ENCODE measurements at regions not wholly inside any gene's neighbourhood (a gene's known extent, or its start where the extent isn't known, plus 50 kb on each side); places are given as distances from the start of the nearest gene placed in this dataset.

GRCh38 chr2:236638707-236639106 lies 69.1 kb downstream of the ACKR3 start:
- DNase-seq (ENCODE audit: low read depth): no peak
- H3K4me3 ChIP-seq (ENCODE audit: low read depth, low read length): no peak overlapping the region
- TF ChIP-seq CTCF (IDR thresholded peaks at IDR 0.05; ENCODE audit: low read depth, low read length, missing control alignments): no peak

GRCh38 chr2:236639461-236640235 lies 70.0 kb downstream of the ACKR3 start:
- no peak overlapping the region for H3K4me3 ChIP-seq (ENCODE audit: low read depth, low read length)
- DNase-seq (ENCODE audit: low read depth): no peak
- TF ChIP-seq CTCF (IDR thresholded peaks at IDR 0.05; ENCODE audit: low read depth, low read length, missing control alignments): no peak

- no peak for TF ChIP-seq CTCF (IDR thresholded peaks at IDR 0.05; ENCODE audit: low read depth, low read length, missing control alignments)
- H3K4me3 ChIP-seq (ENCODE audit: low read depth, low read length): no peak overlapping the region
- DNase-seq (ENCODE audit: low read depth): no peak
Observed at GRCh38 chr2:236641051-236641726, 71.6 kb downstream of the ACKR3 start.

GRCh38 chr2:236642125-236642524 lies 72.5 kb downstream of the ACKR3 start:
- TF ChIP-seq CTCF (IDR thresholded peaks at IDR 0.05; ENCODE audit: low read depth, low read length, missing control alignments): no peak
- no peak overlapping the region for H3K4me3 ChIP-seq (ENCODE audit: low read depth, low read length)
- no peak for DNase-seq (ENCODE audit: low read depth)

GRCh38 chr2:236642584-236643291 lies 73.1 kb downstream of the ACKR3 start:
- TF ChIP-seq CTCF (IDR thresholded peaks at IDR 0.05; ENCODE audit: low read depth, low read length, missing control alignments): no peak
- no peak for DNase-seq (ENCODE audit: low read depth)
- no peak overlapping the region for H3K4me3 ChIP-seq (ENCODE audit: low read depth, low read length)

GRCh38 chr2:236643480-236643879 lies 73.9 kb downstream of the ACKR3 start:
- no peak for DNase-seq (ENCODE audit: low read depth)
- H3K4me3 ChIP-seq (ENCODE audit: low read depth, low read length): no peak overlapping the region
- no peak for TF ChIP-seq CTCF (IDR thresholded peaks at IDR 0.05; ENCODE audit: low read depth, low read length, missing control alignments)

Data from GM12864 (cell line).